ENCODE measurements at regions not wholly inside any gene's neighbourhood (a gene's known extent, or its start where the extent isn't known, plus 50 kb on each side); places are given as distances from the start of the nearest gene placed in this dataset.

- H3K27me3 ChIP-seq (replicated peaks in 1 of 2; ENCODE audit: control insufficient read depth in 2 of 2, insufficient read depth in 2 of 2, low read length in 1 of 2): peaks cover 2 to 3% of the 10 kb centered on the region in 2 experiments; a peak in 2 of 4 replicates
- ChIA-PET SMC1A (ENCODE audit: uncharacterized antibody, unreplicated experiment) (interaction anchor here (0.8 to 4.8 kb wide), 29 partner anchors 10 to 791 kb away, joined by 3 to 30 read pairs (median 5); no protein-coding TSS in a partner anchor), POLR2A (no interaction called here), RAD21 (ENCODE audit: unreplicated experiment) (interaction anchor here (0.9 to 2.2 kb wide), 12 partner anchors 14 to 799 kb away, joined by 3 to 25 read pairs (median 4); no protein-coding TSS in a partner anchor), CTCF (interaction anchor here (0.6 to 9.5 kb wide), 82 partner anchors 7 to 1677 kb away, joined by 3 to 119 read pairs (median 4); no protein-coding TSS in a partner anchor)
- ATAC-seq (peak; percentile 94), DNase-seq (ENCODE audit: low read depth, low spot score) (peak; percentile 51), FAIRE-seq (peak; percentile 81)
- H3K36me3 ChIP-seq (ENCODE audit: control insufficient read depth in 2 of 2, insufficient read depth in 2 of 2, low read length in 1 of 2): no peaks in the 10 kb centered on the region
- no peak overlapping the region for H3K27ac ChIP-seq (ENCODE audit: control insufficient read depth, insufficient read depth)
- in situ Hi-C loops (cut with MboI): no loop called here
- no peaks in the 10 kb centered on the region for H3K4me1 ChIP-seq (ENCODE audit: control insufficient read depth, insufficient read depth, low read length)
- H3K79me2 ChIP-seq (ENCODE audit: control insufficient read depth, insufficient read depth, low read length): no peaks in the 10 kb centered on the region
- no peaks in the 10 kb centered on the region for H4K20me1 ChIP-seq (ENCODE audit: control insufficient read depth, insufficient read depth)
- intact Hi-C loops (cut with micrococcal nuclease; ENCODE audit: unreplicated experiment): loop anchor here (1.0 to 5.0 kb wide), 4 partner anchors 126 to 690 kb away; no protein-coding TSS in a partner anchor
- peak overlapping the region; percentile 79; the same call in 1 of the 2 replicates for H3K4me2 ChIP-seq (ENCODE audit: control insufficient read depth, insufficient read depth)
- BruUV-seq (replicated peaks): no TSS peak
- no peak overlapping the region for H3K9ac ChIP-seq (ENCODE audit: control insufficient read depth, insufficient read depth, low read length)
- 0% methylated on average over 5 of the region's 5 CpGs for WGBS (ENCODE audit: insufficient coverage, insufficient replicate concordance, low lambda C conversion rate, missing lambda C conversion rate)
- no peak overlapping the region for H3K4me3 ChIP-seq
- H3K9me3 ChIP-seq (replicated peaks; ENCODE audit: control insufficient read depth, insufficient read depth, low read length): no peaks in the 10 kb centered on the region
- H2AFZ ChIP-seq (ENCODE audit: control insufficient read depth, low read depth, low read length): peak overlapping the region; percentile 97
- no peak for TF ChIP-seq CREM (IDR thresholded peaks at IDR 0.05; ENCODE audit: low read depth)
- no peak for TF ChIP-seq E2F4 (IDR thresholded peaks at IDR 0.05; ENCODE audit: low read depth, low read length)
- TF ChIP-seq POLR2AphosphoS2 (IDR thresholded peaks at IDR 0.05; ENCODE audit: low read depth, low read length): no peak
- no peak for TF ChIP-seq IKZF2 (IDR thresholded peaks at IDR 0.05)
- TF ChIP-seq YBX1 (IDR thresholded peaks at IDR 0.05): no peak
- no peak for TF ChIP-seq CHD2 (IDR thresholded peaks at IDR 0.05; ENCODE audit: borderline replicate concordance, low read depth, low read length)
- peak; percentile 27; the same call in 1 of the 2 replicates for TF ChIP-seq FOXM1 (IDR thresholded peaks at IDR 0.05; ENCODE audit: low read depth, low read length)
- TF ChIP-seq PRDM15 (CRISPR knock-in tag; IDR thresholded peaks at IDR 0.05): no peak
- TF ChIP-seq MLLT1 (IDR thresholded peaks at IDR 0.05): peak; percentile 52; the same call in 1 of the 2 replicates
- TF ChIP-seq RAD21 (IDR thresholded peaks at IDR 0.05; ENCODE audit: insufficient read depth, low read depth, low read length): peak; percentile 61
- no peak for TF ChIP-seq TBL1XR1 (IDR thresholded peaks at IDR 0.05; ENCODE audit: low read depth, low read length)
- TF ChIP-seq IRF4 (IDR thresholded peaks at IDR 0.05; ENCODE audit: low read depth, low read length): 0 out of 2 replicates have a peak, but pooled peaks have one; percentile 13
- TF ChIP-seq ZNF207 (IDR thresholded peaks at IDR 0.05; ENCODE audit: borderline replicate concordance): peak; percentile 40; the same call in 1 of the 2 replicates
- no peak for TF ChIP-seq MXI1 (IDR thresholded peaks at IDR 0.05; ENCODE audit: low read depth, low read length)
- no peak for TF ChIP-seq KAT2A (conservative IDR thresholded peaks at IDR 0.05; ENCODE audit: control insufficient read depth, low read depth, low read length)
- no peak for TF ChIP-seq TAF1 (IDR thresholded peaks at IDR 0.05; ENCODE audit: borderline replicate concordance, low read depth, low read length)
Observed at GRCh38 chr11:128157423-128158298, 429.7 kb downstream of the ETS1 start.

All from GM12878 (cell line).